ENCODE measurements at regions not wholly inside any gene's neighbourhood (a gene's known extent, or its start where the extent isn't known, plus 50 kb on each side); places are given as distances from the start of the nearest gene placed in this dataset.

GRCh38 chr1:219467524-219467923 is 145.4 kb downstream of the ZC3H11B start:
- H4K8ac ChIP-seq (ENCODE audit: low read depth, low read length) = no peak overlapping the region
- no peaks in the 10 kb centered on the region for H3K27me3 ChIP-seq (ENCODE audit: control insufficient read depth in 3 of 3, insufficient read depth in 3 of 3, low read depth in 1 of 3, low read length in 3 of 3)
- no peak overlapping the region for H3K4ac ChIP-seq (ENCODE audit: low read length)
- H2BK12ac ChIP-seq (ENCODE audit: low read length) = no peak overlapping the region
- H3K9me3 ChIP-seq (replicated peaks in 1 of 2; ENCODE audit: control insufficient read depth in 2 of 2, insufficient read depth in 1 of 2, low read depth in 1 of 2, low read length in 2 of 2) = no peaks in the 10 kb centered on the region
- H2AK5ac ChIP-seq (ENCODE audit: low read depth, low read length) = no peak overlapping the region
- no peaks in the 10 kb centered on the region for H3K4me1 ChIP-seq (ENCODE audit: control insufficient read depth in 2 of 2, insufficient read depth in 1 of 2, low read depth in 1 of 2, low read length in 2 of 2)
- H3K79me1 ChIP-seq (ENCODE audit: low read depth, low read length) = no peaks in the 10 kb centered on the region
- no peak overlapping the region for H3K14ac ChIP-seq (ENCODE audit: low read length)
- no peak overlapping the region for H4K91ac ChIP-seq (ENCODE audit: low read depth, low read length, poor library complexity)
- H2BK5ac ChIP-seq (ENCODE audit: low read length) = no peak overlapping the region
- no peak overlapping the region for H2BK15ac ChIP-seq (ENCODE audit: low read length)
- H2BK120ac ChIP-seq (ENCODE audit: low read depth, low read length) = no peak overlapping the region
- no peak overlapping the region for H3K27ac ChIP-seq (replicated peaks; ENCODE audit: low read length)
- no peak overlapping the region for H3K9ac ChIP-seq (ENCODE audit: low read depth, low read length, poor library complexity)
- WGBS, 2 donors (ENCODE audit: extremely low coverage in 2 of 2, insufficient read length in 2 of 2, insufficient replicate concordance in 1 of 2) = no CpG with 5 or more reads among the region's 2 CpGs
- no peak overlapping the region for H3K4me2 ChIP-seq (ENCODE audit: insufficient read depth, low read length, poor library complexity, severe bottlenecking)
- H3K18ac ChIP-seq (ENCODE audit: low read length) = no peak overlapping the region
- H3K4me3 ChIP-seq (ENCODE audit: low read length in 2 of 2) = no peak overlapping the region
- no peaks in the 10 kb centered on the region for H3K36me3 ChIP-seq (replicated peaks in 1 of 2; ENCODE audit: control insufficient read depth in 2 of 2, insufficient read depth in 2 of 2, low read length in 2 of 2)
- H3K23ac ChIP-seq (ENCODE audit: low read depth, low read length, poor library complexity) = no peak overlapping the region
- no peak for DNase-seq (ENCODE audit: low spot score)
- H2AFZ ChIP-seq (ENCODE audit: low read length) = no peak overlapping the region

GRCh38 chr1:219466766-219467165 is 146.1 kb downstream of the ZC3H11B start:
- no peak overlapping the region for H3K23ac ChIP-seq (ENCODE audit: low read depth, low read length, poor library complexity)
- H2AK5ac ChIP-seq (ENCODE audit: low read depth, low read length) = no peak overlapping the region
- no peak for DNase-seq (ENCODE audit: low spot score)
- no peak overlapping the region for H2BK12ac ChIP-seq (ENCODE audit: low read length)
- H3K4me3 ChIP-seq (ENCODE audit: low read length in 2 of 2) = no peak overlapping the region
- H3K4me2 ChIP-seq (ENCODE audit: insufficient read depth, low read length, poor library complexity, severe bottlenecking) = no peak overlapping the region
- no peaks in the 10 kb centered on the region for H3K9me3 ChIP-seq (replicated peaks in 1 of 2; ENCODE audit: control insufficient read depth in 2 of 2, insufficient read depth in 1 of 2, low read depth in 1 of 2, low read length in 2 of 2)
- H4K8ac ChIP-seq (ENCODE audit: low read depth, low read length) = no peak overlapping the region
- no peak overlapping the region for H3K27ac ChIP-seq (replicated peaks; ENCODE audit: low read length)
- H4K91ac ChIP-seq (ENCODE audit: low read depth, low read length, poor library complexity) = no peak overlapping the region
- no peak overlapping the region for H2BK5ac ChIP-seq (ENCODE audit: low read length)
- no peak overlapping the region for H3K4ac ChIP-seq (ENCODE audit: low read length)
- H2BK15ac ChIP-seq (ENCODE audit: low read length) = no peak overlapping the region
- H3K36me3 ChIP-seq (replicated peaks in 1 of 2; ENCODE audit: control insufficient read depth in 2 of 2, insufficient read depth in 2 of 2, low read length in 2 of 2) = no peaks in the 10 kb centered on the region
- H3K9ac ChIP-seq (ENCODE audit: low read depth, low read length, poor library complexity) = no peak overlapping the region
- H3K14ac ChIP-seq (ENCODE audit: low read length) = no peak overlapping the region
- H2AFZ ChIP-seq (ENCODE audit: low read length) = no peak overlapping the region
- no peak overlapping the region for H2BK120ac ChIP-seq (ENCODE audit: low read depth, low read length)
- H3K27me3 ChIP-seq (ENCODE audit: control insufficient read depth in 3 of 3, insufficient read depth in 3 of 3, low read depth in 1 of 3, low read length in 3 of 3) = no peaks in the 10 kb centered on the region
- no peaks in the 10 kb centered on the region for H3K79me1 ChIP-seq (ENCODE audit: low read depth, low read length)
- no peak overlapping the region for H3K18ac ChIP-seq (ENCODE audit: low read length)
- peaks cover 0 to 4% of the 10 kb centered on the region in 2 donors for H3K4me1 ChIP-seq (ENCODE audit: control insufficient read depth in 2 of 2, insufficient read depth in 1 of 2, low read depth in 1 of 2, low read length in 2 of 2)

- Histone ChIP-seq H4K8ac (ENCODE audit: low read depth, low read length) (no peak overlapping the region), H3K4me1 (ENCODE audit: control insufficient read depth in 2 of 2, insufficient read depth in 1 of 2, low read depth in 1 of 2, low read length in 2 of 2) (peaks cover 0 to 4% of the 10 kb centered on the region in 2 donors), H3K36me3 (replicated peaks in 1 of 2; ENCODE audit: control insufficient read depth in 2 of 2, insufficient read depth in 2 of 2, low read length in 2 of 2) (no peaks in the 10 kb centered on the region), H3K23ac (ENCODE audit: low read depth, low read length, poor library complexity) (no peak overlapping the region), H3K27me3 (ENCODE audit: control insufficient read depth in 3 of 3, insufficient read depth in 3 of 3, low read depth in 1 of 3, low read length in 3 of 3) (no peaks in the 10 kb centered on the region), H3K14ac (ENCODE audit: low read length) (no peak overlapping the region), H2BK15ac (ENCODE audit: low read length) (no peak overlapping the region), H2BK120ac (ENCODE audit: low read depth, low read length) (no peak overlapping the region), H4K91ac (ENCODE audit: low read depth, low read length, poor library complexity) (no peak overlapping the region), H3K18ac (ENCODE audit: low read length) (no peak overlapping the region), H3K79me1 (ENCODE audit: low read depth, low read length) (no peaks in the 10 kb centered on the region), H2AK5ac (ENCODE audit: low read depth, low read length) (no peak overlapping the region), H2AFZ (ENCODE audit: low read length) (no peak overlapping the region), H3K4me3 (ENCODE audit: low read length in 2 of 2) (no peak overlapping the region), H2BK5ac (ENCODE audit: low read length) (no peak overlapping the region), H3K27ac (replicated peaks; ENCODE audit: low read length) (no peak overlapping the region), H2BK12ac (ENCODE audit: low read length) (no peak overlapping the region), H3K9me3 (replicated peaks in 1 of 2; ENCODE audit: control insufficient read depth in 2 of 2, insufficient read depth in 1 of 2, low read depth in 1 of 2, low read length in 2 of 2) (no peaks in the 10 kb centered on the region), H3K4me2 (ENCODE audit: insufficient read depth, low read length, poor library complexity, severe bottlenecking) (no peak overlapping the region), H3K4ac (ENCODE audit: low read length) (no peak overlapping the region), H3K9ac (ENCODE audit: low read depth, low read length, poor library complexity) (no peak overlapping the region)
- WGBS, 2 donors (ENCODE audit: extremely low coverage in 2 of 2, insufficient read length in 2 of 2, insufficient replicate concordance in 1 of 2) = no CpG with 5 or more reads among the region's 7 CpGs
- DNase-seq (ENCODE audit: low spot score) = no peak
Observed at GRCh38 chr1:219465212-219466093, 147.5 kb downstream of the ZC3H11B start.

- no peak overlapping the region for H2BK12ac ChIP-seq (ENCODE audit: low read length)
- no peak overlapping the region for H3K9ac ChIP-seq (ENCODE audit: low read depth, low read length, poor library complexity)
- H2AFZ ChIP-seq (ENCODE audit: low read length) = no peak overlapping the region
- no peaks in the 10 kb centered on the region for H3K9me3 ChIP-seq (replicated peaks in 1 of 2; ENCODE audit: control insufficient read depth in 2 of 2, insufficient read depth in 1 of 2, low read depth in 1 of 2, low read length in 2 of 2)
- no peaks in the 10 kb centered on the region for H3K79me1 ChIP-seq (ENCODE audit: low read depth, low read length)
- H3K23ac ChIP-seq (ENCODE audit: low read depth, low read length, poor library complexity) = no peak overlapping the region
- no peak overlapping the region for H3K27ac ChIP-seq (replicated peaks; ENCODE audit: low read length)
- no peaks in the 10 kb centered on the region for H3K27me3 ChIP-seq (ENCODE audit: control insufficient read depth in 3 of 3, insufficient read depth in 3 of 3, low read depth in 1 of 3, low read length in 3 of 3)
- no peak overlapping the region for H3K4me2 ChIP-seq (ENCODE audit: insufficient read depth, low read length, poor library complexity, severe bottlenecking)
- no peak overlapping the region for H4K91ac ChIP-seq (ENCODE audit: low read depth, low read length, poor library complexity)
- DNase-seq (ENCODE audit: low spot score) = no peak
- no peak overlapping the region for H3K4me3 ChIP-seq (ENCODE audit: low read length in 2 of 2)
- H3K18ac ChIP-seq (ENCODE audit: low read length) = no peak overlapping the region
- no peak overlapping the region for H2BK5ac ChIP-seq (ENCODE audit: low read length)
- H2AK5ac ChIP-seq (ENCODE audit: low read depth, low read length) = no peak overlapping the region
- no peak overlapping the region for H3K14ac ChIP-seq (ENCODE audit: low read length)
- no CpG with 5 or more reads among the region's 4 CpGs for WGBS, 2 donors (ENCODE audit: extremely low coverage in 2 of 2, insufficient read length in 2 of 2, insufficient replicate concordance in 1 of 2)
- no peak overlapping the region for H3K4ac ChIP-seq (ENCODE audit: low read length)
- H2BK120ac ChIP-seq (ENCODE audit: low read depth, low read length) = no peak overlapping the region
- no peak overlapping the region for H4K8ac ChIP-seq (ENCODE audit: low read depth, low read length)
- no peaks in the 10 kb centered on the region for H3K36me3 ChIP-seq (replicated peaks in 1 of 2; ENCODE audit: control insufficient read depth in 2 of 2, insufficient read depth in 2 of 2, low read length in 2 of 2)
- H2BK15ac ChIP-seq (ENCODE audit: low read length) = no peak overlapping the region
- H3K4me1 ChIP-seq (ENCODE audit: control insufficient read depth in 2 of 2, insufficient read depth in 1 of 2, low read depth in 1 of 2, low read length in 2 of 2) = peaks cover 0 to 4% of the 10 kb centered on the region in 2 donors
Observed at GRCh38 chr1:219463636-219464035, 149.3 kb downstream of the ZC3H11B start.

Measured in neuronal stem cell (in vitro differentiated cells).